ENCODE measurements at regions not wholly inside any gene's neighbourhood (a gene's known extent, or its start where the extent isn't known, plus 50 kb on each side); places are given as distances from the start of the nearest gene placed in this dataset.

DNA sequence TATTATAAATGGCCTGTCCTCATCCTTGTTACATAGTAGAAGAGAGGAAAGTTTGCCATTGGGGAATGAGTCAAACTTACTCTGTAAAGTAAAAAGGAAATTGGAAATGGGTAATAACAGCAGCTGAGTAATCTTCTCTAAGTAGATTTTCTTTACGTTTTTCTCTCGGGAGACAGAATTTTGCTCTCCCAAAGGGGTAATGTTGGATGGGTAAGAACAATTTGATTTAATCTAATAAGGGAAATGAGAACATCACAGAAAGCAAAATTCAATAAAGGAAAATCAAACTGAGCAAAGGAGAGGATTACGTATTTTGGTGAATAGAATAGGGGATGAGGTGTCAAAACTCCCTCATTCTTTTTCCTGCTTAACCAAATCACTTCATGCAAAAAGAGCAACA, 283.1 kb upstream of the FOXG1 start:
- H3K9me3 ChIP-seq (ENCODE audit: low read depth, low read length, poor library complexity, severe bottlenecking), result no peaks in the 10 kb centered on the region
- DNase-seq (ENCODE audit: low spot score), result peak; percentile 70
- H3K36me3 ChIP-seq (ENCODE audit: insufficient read depth, low read length, poor library complexity, severe bottlenecking), result no peaks in the 10 kb centered on the region
- BruUV-seq (replicated peaks), result no TSS peak
- intact Hi-C loops (cut with micrococcal nuclease; ENCODE audit: unreplicated experiment), result no loop called here
- peaks cover 30% of the 10 kb centered on the region for H3K27me3 ChIP-seq (replicated peaks; ENCODE audit: insufficient read depth, low read depth, low read length, poor library complexity)
- H3K27ac ChIP-seq (ENCODE audit: low read depth, low read length, poor library complexity, severe bottlenecking), result no peak overlapping the region
- no peak overlapping the region for H3K4me3 ChIP-seq (ENCODE audit: low read depth, low read length, poor library complexity, severe bottlenecking)
- ChIA-PET CTCF (no interaction called here), POLR2A (ENCODE audit: low non-redundant PET) (no interaction called here)
- H3K4me1 ChIP-seq (ENCODE audit: insufficient read depth, low read length, poor library complexity, severe bottlenecking), result no peaks in the 10 kb centered on the region
- TF ChIP-seq, protein P1, sequence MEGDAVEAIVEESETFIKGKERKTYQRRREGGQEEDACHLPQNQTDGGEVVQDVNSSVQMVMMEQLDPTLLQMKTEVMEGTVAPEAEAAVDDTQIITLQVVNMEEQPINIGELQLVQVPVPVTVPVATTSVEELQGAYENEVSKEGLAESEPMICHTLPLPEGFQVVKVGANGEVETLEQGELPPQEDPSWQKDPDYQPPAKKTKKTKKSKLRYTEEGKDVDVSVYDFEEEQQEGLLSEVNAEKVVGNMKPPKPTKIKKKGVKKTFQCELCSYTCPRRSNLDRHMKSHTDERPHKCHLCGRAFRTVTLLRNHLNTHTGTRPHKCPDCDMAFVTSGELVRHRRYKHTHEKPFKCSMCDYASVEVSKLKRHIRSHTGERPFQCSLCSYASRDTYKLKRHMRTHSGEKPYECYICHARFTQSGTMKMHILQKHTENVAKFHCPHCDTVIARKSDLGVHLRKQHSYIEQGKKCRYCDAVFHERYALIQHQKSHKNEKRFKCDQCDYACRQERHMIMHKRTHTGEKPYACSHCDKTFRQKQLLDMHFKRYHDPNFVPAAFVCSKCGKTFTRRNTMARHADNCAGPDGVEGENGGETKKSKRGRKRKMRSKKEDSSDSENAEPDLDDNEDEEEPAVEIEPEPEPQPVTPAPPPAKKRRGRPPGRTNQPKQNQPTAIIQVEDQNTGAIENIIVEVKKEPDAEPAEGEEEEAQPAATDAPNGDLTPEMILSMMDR (conservative IDR thresholded peaks at IDR 0.05; ENCODE audit: low read depth, low read length), result no peak
- no peak for TF ChIP-seq EZH2 (IDR thresholded peaks at IDR 0.05; ENCODE audit: borderline replicate concordance, low read depth, low read length, poor library complexity, severe bottlenecking)

DNA sequence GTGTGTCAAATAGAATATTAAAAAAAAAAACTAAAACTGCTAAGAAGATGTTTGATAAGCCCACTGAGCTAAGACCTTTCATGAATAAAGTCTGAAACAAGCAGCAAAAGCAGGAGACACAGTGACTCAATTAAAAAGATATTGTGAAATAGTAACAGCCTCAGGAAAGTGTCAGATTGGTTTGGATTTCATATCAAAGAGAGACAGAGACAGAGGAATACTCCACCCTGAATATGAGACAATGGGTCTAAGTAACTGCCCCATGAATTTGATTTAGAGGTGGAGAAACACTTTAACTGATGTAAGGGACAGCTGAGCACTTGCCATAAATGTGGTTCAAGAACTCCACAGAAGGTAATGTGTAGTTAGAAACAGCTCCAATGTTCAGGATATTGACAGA, 277.9 kb upstream of the FOXG1 start:
- no peak for DNase-seq (ENCODE audit: low spot score)
- Histone ChIP-seq H3K27ac (ENCODE audit: low read depth, low read length, poor library complexity, severe bottlenecking) (no peak overlapping the region), H3K27me3 (replicated peaks; ENCODE audit: insufficient read depth, low read depth, low read length, poor library complexity) (peaks cover 9% of the 10 kb centered on the region), H3K36me3 (ENCODE audit: insufficient read depth, low read length, poor library complexity, severe bottlenecking) (no peaks in the 10 kb centered on the region), H3K4me3 (ENCODE audit: low read depth, low read length, poor library complexity, severe bottlenecking) (no peak overlapping the region), H3K4me1 (ENCODE audit: insufficient read depth, low read length, poor library complexity, severe bottlenecking) (no peaks in the 10 kb centered on the region), H3K9me3 (ENCODE audit: low read depth, low read length, poor library complexity, severe bottlenecking) (no peaks in the 10 kb centered on the region)
- TF ChIP-seq, protein P1 (conservative IDR thresholded peaks at IDR 0.05; ENCODE audit: low read depth, low read length), result no peak
- no peak for TF ChIP-seq EZH2 (IDR thresholded peaks at IDR 0.05; ENCODE audit: borderline replicate concordance, low read depth, low read length, poor library complexity, severe bottlenecking)
- POLR2A ChIA-PET (ENCODE audit: low non-redundant PET), result no interaction called here
- CTCF ChIA-PET, result no interaction called here
- no TSS peak for BruUV-seq (replicated peaks)
- intact Hi-C loops (cut with micrococcal nuclease; ENCODE audit: unreplicated experiment), result no loop called here

DNA sequence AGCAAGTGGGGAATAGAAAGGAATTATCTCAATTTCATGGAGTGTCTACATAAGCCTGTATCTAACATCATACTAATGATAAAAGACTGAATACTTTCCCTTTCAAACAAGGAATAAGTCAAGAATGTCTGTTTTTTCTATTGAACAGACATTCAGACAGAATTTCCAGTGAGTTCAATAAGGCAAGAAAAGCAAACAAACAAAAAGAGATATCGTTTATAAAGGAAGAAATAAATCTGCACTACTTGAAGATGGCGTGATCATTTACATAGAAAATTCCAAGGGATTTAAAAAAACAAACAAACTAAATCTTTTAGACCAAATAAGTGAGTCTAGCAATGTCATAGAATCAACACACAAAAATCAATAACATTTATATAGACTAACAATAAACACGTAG, 273.1 kb upstream of the FOXG1 start:
- no peak for TF ChIP-seq EZH2 (IDR thresholded peaks at IDR 0.05; ENCODE audit: borderline replicate concordance, low read depth, low read length, poor library complexity, severe bottlenecking)
- TF ChIP-seq, protein P1 (conservative IDR thresholded peaks at IDR 0.05; ENCODE audit: low read depth, low read length), result no peak
- H3K36me3 ChIP-seq (ENCODE audit: insufficient read depth, low read length, poor library complexity, severe bottlenecking), result no peaks in the 10 kb centered on the region
- H3K27me3 ChIP-seq (replicated peaks; ENCODE audit: insufficient read depth, low read depth, low read length, poor library complexity), result no peaks in the 10 kb centered on the region
- no peaks in the 10 kb centered on the region for H3K4me1 ChIP-seq (ENCODE audit: insufficient read depth, low read length, poor library complexity, severe bottlenecking)
- H3K4me3 ChIP-seq (ENCODE audit: low read depth, low read length, poor library complexity, severe bottlenecking), result no peak overlapping the region
- no TSS peak for BruUV-seq (replicated peaks)
- intact Hi-C loops (cut with micrococcal nuclease; ENCODE audit: unreplicated experiment), result no loop called here
- CTCF ChIA-PET, result no interaction called here
- no peaks in the 10 kb centered on the region for H3K9me3 ChIP-seq (ENCODE audit: low read depth, low read length, poor library complexity, severe bottlenecking)
- H3K27ac ChIP-seq (ENCODE audit: low read depth, low read length, poor library complexity, severe bottlenecking), result no peak overlapping the region
- POLR2A ChIA-PET (ENCODE audit: low non-redundant PET), result no interaction called here
- DNase-seq (ENCODE audit: low spot score), result no peak

All from A673 (cell line).